ENCODE measurements at regions not wholly inside any gene's neighbourhood (a gene's known extent, or its start where the extent isn't known, plus 50 kb on each side); places are given as distances from the start of the nearest gene placed in this dataset.
A peak's percentile ranks its signal among the peaks of the same experiment; 100 is the strongest.

DNA sequence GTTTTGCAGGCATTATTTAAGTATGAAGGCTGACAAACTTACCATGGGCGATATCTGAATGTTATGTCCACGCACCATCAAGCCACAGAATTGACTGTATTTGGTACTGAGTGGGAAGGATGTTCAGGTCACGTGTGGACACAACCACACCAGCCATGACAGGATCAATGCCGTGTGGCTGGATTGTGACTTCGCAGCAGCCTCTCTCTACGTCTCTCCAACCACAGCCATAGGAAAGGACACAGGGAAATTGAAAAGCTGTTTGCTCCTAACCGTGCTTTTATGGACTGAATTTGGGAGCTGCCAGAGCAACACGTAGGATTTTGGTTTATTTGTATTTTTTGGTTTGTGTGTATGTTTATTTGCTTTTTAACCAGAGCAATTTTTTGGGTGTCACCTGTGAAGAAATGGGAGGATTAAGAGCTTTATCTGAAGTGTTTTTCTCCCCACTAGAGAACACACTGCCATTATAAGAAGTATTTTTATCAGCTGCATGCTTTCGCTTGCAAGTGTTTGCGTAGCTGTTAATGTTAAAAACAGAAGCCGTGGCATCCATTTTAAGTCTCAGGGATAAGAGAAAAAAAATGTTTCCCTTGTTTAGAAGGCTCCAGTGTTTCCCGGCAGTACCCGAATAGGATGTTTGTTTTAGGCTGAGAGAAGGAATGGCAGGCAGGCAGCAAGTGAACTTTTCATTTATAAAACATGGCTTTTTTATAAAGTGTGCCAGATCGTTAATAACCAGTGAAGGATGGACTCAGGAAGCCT is 401.1 kb upstream of the NFE2L3 start:
- no peaks in the 10 kb centered on the region for H3K36me3 ChIP-seq
- H3K4me3 ChIP-seq = peak overlapping the region in 1 of 4 donors; percentile 11
- peaks cover 34 to 39% of the 10 kb centered on the region in 2 donors for H3K4me1 ChIP-seq
- peak overlapping the region; percentile 20 to 94 (median 76) for H3K27ac ChIP-seq
- intact Hi-C loops (cut with DNase I; ENCODE audit: low total_unique reads) = loop anchor here (5.0 kb wide), 2 partner anchors 79 to 91 kb away; no protein-coding TSS in a partner anchor
- TF ChIP-seq POLR2A (IDR thresholded peaks at IDR 0.05) = no peak
- TF ChIP-seq, protein P1, sequence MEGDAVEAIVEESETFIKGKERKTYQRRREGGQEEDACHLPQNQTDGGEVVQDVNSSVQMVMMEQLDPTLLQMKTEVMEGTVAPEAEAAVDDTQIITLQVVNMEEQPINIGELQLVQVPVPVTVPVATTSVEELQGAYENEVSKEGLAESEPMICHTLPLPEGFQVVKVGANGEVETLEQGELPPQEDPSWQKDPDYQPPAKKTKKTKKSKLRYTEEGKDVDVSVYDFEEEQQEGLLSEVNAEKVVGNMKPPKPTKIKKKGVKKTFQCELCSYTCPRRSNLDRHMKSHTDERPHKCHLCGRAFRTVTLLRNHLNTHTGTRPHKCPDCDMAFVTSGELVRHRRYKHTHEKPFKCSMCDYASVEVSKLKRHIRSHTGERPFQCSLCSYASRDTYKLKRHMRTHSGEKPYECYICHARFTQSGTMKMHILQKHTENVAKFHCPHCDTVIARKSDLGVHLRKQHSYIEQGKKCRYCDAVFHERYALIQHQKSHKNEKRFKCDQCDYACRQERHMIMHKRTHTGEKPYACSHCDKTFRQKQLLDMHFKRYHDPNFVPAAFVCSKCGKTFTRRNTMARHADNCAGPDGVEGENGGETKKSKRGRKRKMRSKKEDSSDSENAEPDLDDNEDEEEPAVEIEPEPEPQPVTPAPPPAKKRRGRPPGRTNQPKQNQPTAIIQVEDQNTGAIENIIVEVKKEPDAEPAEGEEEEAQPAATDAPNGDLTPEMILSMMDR (IDR thresholded peaks at IDR 0.05 in 4 of 5, conservative IDR thresholded peaks at IDR 0.05 in 1 of 5) = no peak
- no peak for DNase-seq
- H3K27me3 ChIP-seq = no peaks in the 10 kb centered on the region
- in situ Hi-C loops (cut with MboI; ENCODE audit: low sequenced_read_pairs in 4 of 4) = loop anchor here in 2 of 4 donors (10.0 to 25.0 kb wide), 2 partner anchors 94 to 1436 kb away; partner anchors contain the start of gene HOXA11 (in 1 of the 2)
- no peak for ATAC-seq
- H3K9me3 ChIP-seq = no peaks in the 10 kb centered on the region

DNA sequence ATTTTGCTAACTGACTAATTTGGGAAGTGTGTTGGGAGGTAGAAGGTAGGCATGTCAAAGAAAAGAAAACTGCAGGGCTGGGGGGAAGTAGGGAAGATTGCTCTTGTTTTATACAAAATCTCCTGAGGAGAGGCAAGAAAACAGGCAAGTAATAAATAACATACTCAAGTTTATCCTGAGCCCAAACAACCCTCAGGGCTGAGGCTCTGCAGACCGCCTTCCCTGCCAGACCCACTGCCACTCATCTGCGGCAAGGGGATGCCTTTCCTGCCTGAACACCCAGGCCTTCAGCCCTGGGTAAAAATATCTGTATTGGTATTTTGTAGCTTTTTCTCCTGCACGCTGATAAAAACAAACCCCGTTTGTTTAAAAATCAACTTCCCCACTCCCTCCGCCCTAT is 399.8 kb upstream of the NFE2L3 start:
- no peaks in the 10 kb centered on the region for H3K9me3 ChIP-seq
- in situ Hi-C loops (cut with MboI; ENCODE audit: low sequenced_read_pairs in 4 of 4) (loop anchor here in 2 of 4 donors (10.0 to 25.0 kb wide), 2 partner anchors 93 to 1435 kb away; partner anchors contain the start of gene HOXA11 (in 1 of the 2)), intact Hi-C loops (cut with DNase I; ENCODE audit: low total_unique reads) (loop anchor here (5.0 kb wide), 2 partner anchors 80 to 90 kb away; no protein-coding TSS in a partner anchor)
- ATAC-seq (no peak), DNase-seq (no peak)
- no peak overlapping the region for H3K4me3 ChIP-seq
- H3K4me1 ChIP-seq = peaks cover 37 to 51% of the 10 kb centered on the region in 2 donors
- TF ChIP-seq POLR2A (IDR thresholded peaks at IDR 0.05) = no peak
- TF ChIP-seq, protein P1 (IDR thresholded peaks at IDR 0.05 in 4 of 5, conservative IDR thresholded peaks at IDR 0.05 in 1 of 5) = no peak
- no peaks in the 10 kb centered on the region for H3K27me3 ChIP-seq
- no peaks in the 10 kb centered on the region for H3K36me3 ChIP-seq
- H3K27ac ChIP-seq = peak overlapping the region in 3 of 4 donors; percentile 20 to 94 (median 92)

DNA sequence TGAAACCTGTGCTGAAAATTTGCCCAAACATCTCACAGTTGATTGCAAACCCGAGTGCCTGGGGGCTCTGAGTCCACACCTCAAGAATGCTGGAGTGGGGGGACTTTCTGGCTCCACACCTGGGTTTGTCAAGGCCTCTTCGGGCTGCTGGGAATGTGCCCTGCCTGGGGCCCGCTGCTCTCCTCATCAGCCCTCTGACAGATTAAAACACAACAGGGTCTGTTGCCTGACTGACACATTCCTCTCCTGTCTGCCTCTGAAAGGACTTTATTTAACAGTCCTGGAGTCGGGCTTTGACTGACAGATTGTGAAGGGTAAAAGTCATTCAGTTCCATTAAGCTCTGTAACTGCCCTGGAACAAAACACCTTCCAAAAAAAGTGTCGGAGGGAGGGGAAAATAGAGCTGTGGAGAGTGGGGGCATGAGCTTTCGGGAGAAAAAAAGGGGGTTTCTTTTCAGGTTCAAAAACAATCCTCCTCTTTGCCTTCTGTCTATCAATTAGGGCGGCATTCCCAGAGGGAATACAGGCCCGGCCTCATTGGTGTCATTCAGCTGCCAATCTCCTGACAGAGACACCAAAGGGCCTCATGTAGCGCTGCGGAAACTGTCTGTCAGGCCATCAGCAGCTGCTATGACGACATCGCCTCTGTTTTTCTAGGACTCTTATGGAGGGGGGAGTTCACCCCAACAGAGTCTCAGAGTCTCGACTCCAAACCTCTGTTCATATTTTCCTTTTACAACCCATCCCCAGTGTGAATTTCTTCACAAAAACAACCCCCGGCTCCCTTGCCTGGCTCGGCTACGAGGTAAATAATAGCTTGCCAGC is 398.8 kb upstream of the NFE2L3 start:
- ATAC-seq (peak; percentile 51 to 68), DNase-seq (peak; percentile 59 to 60)
- Histone ChIP-seq H3K4me1 (peaks cover 38 to 61% of the 10 kb centered on the region in 2 donors), H3K27me3 (no peaks in the 10 kb centered on the region), H3K27ac (peak overlapping the region; percentile 86 to 94 (median 90)), H3K4me3 (no peak overlapping the region), H3K9me3 (no peaks in the 10 kb centered on the region), H3K36me3 (no peaks in the 10 kb centered on the region)
- in situ Hi-C loops (cut with MboI; ENCODE audit: low sequenced_read_pairs in 4 of 4) = loop anchor here in 2 of 4 donors (10.0 to 25.0 kb wide), 2 partner anchors 92 to 1434 kb away; partner anchors contain the start of gene HOXA11 (in 1 of the 2)
- TF ChIP-seq POLR2A (IDR thresholded peaks at IDR 0.05) = no peak
- TF ChIP-seq, protein P1 (IDR thresholded peaks at IDR 0.05 in 4 of 5, conservative IDR thresholded peaks at IDR 0.05 in 1 of 5) = no peak
- intact Hi-C loops (cut with DNase I; ENCODE audit: low total_unique reads) = loop anchor here (5.0 kb wide), 2 partner anchors 81 to 89 kb away; no protein-coding TSS in a partner anchor

DNA sequence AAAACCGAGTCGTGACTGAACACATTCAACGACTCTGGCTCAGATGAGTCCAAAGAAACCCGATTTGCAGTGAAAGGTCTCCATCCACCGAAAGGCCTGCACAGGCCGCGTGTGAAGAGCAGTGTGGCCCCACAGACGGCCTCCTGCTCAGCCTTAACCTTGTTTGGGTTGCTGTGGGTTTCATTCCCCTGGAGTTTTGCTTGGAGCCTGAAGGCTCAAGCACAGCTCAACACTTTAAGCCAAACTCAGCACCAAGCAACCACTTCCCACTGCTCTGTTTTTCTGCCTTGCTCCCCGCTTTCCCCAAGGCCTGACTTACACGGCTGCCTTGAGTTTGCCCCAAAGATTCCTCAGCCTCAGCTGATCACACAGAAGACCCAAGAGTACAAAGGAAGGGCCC is 398.2 kb upstream of the NFE2L3 start:
- intact Hi-C loops (cut with DNase I; ENCODE audit: low total_unique reads) (loop anchor here (5.0 kb wide), 2 partner anchors 82 to 88 kb away; no protein-coding TSS in a partner anchor), in situ Hi-C loops (cut with MboI; ENCODE audit: low sequenced_read_pairs in 4 of 4) (loop anchor here in 2 of 4 donors (10.0 to 25.0 kb wide), 2 partner anchors 91 to 1433 kb away; partner anchors contain the start of gene HOXA11 (in 1 of the 2))
- DNase-seq (no peak), ATAC-seq (peak; percentile 38 to 39)
- TF ChIP-seq, protein P1 (IDR thresholded peaks at IDR 0.05 in 4 of 5, conservative IDR thresholded peaks at IDR 0.05 in 1 of 5) = no peak
- TF ChIP-seq POLR2A (IDR thresholded peaks at IDR 0.05) = no peak
- Histone ChIP-seq H3K9me3 (no peaks in the 10 kb centered on the region), H3K36me3 (no peaks in the 10 kb centered on the region), H3K4me3 (no peak overlapping the region), H3K4me1 (peaks cover 44 to 68% of the 10 kb centered on the region in 2 donors), H3K27ac (peak overlapping the region; percentile 86 to 94 (median 90)), H3K27me3 (no peaks in the 10 kb centered on the region)

Measured in gastrocnemius medialis (tissue), 4 donors.